Mesothelial cell of epicardium (in vitro differentiated cells): ENCODE measurements at regions not wholly inside any gene's neighbourhood (a gene's known extent, or its start where the extent isn't known, plus 50 kb on each side); places are given as distances from the start of the nearest gene placed in this dataset.

ENCODE experiments used
- DNase-seq, 2 experiments: peaks; one replicate each; pipeline ENCODE4 v3.0.0; 2021; ENCODE audit warnings: low spot score in 2 of 2; ENCODE audit not compliant: unreplicated experiment in 2 of 2
- H3K27ac Mint-ChIP-seq: 2 replicates; pipeline ENCODE4 v1.8.0; 2021; ENCODE audit warnings: mixed read lengths
- H3K27me3 Mint-ChIP-seq: 2 replicates; pipeline ENCODE4 v1.8.0; 2021; ENCODE audit warnings: low read depth, mixed read lengths
- H3K36me3 Mint-ChIP-seq: 2 replicates; pipeline ENCODE4 v1.8.0; 2021; ENCODE audit warnings: mixed read lengths
- H3K4me1 Mint-ChIP-seq: 2 replicates; pipeline ENCODE4 v1.8.0; 2021; ENCODE audit warnings: mixed read lengths
- H3K4me3 Mint-ChIP-seq: 2 replicates; pipeline ENCODE4 v1.8.0; 2021; ENCODE audit warnings: mild to moderate bottlenecking, moderate library complexity, mixed read lengths
- H3K9me3 Mint-ChIP-seq: 2 replicates; pipeline ENCODE4 v1.8.0; 2021; ENCODE audit warnings: mixed read lengths
- CTCF ChIP-seq: fragments of 200-600 bp; sonication (generic); IDR thresholded peaks from one replicate; pipeline ENCODE4 v1.5.0; 2021; ENCODE audit warnings: antibody characterized with exemption; ENCODE audit not compliant: unreplicated experiment

- no peak for DNase-seq
- Mint-ChIP-seq H3K9me3 (no peaks in the 10 kb centered on the region), H3K27ac (peak overlapping the region; percentile 90), H3K4me1 (peaks cover 37% of the 10 kb centered on the region), H3K4me3 (no peak overlapping the region), H3K36me3 (no peaks in the 10 kb centered on the region), H3K27me3 (peaks cover 3% of the 10 kb centered on the region)
- no peak for TF ChIP-seq CTCF
Measured at GRCh38 chr6:100175814-100176310, 181.8 kb upstream of the MCHR2 start.

GRCh38 chr6:100173211-100173610 lies 179.2 kb upstream of the MCHR2 start:
- Mint-ChIP-seq H3K27ac (no peak overlapping the region), H3K9me3 (no peaks in the 10 kb centered on the region), H3K4me1 (peaks cover 42% of the 10 kb centered on the region), H3K4me3 (no peak overlapping the region), H3K36me3 (no peaks in the 10 kb centered on the region), H3K27me3 (peaks cover 3% of the 10 kb centered on the region)
- TF ChIP-seq CTCF, result no peak
- DNase-seq, result no peak

GRCh38 chr6:100172322-100172713 lies 178.3 kb upstream of the MCHR2 start:
- no peaks in the 10 kb centered on the region for H3K9me3 Mint-ChIP-seq
- TF ChIP-seq CTCF, result no peak
- peaks cover 3% of the 10 kb centered on the region for H3K27me3 Mint-ChIP-seq
- no peak overlapping the region for H3K27ac Mint-ChIP-seq
- no peaks in the 10 kb centered on the region for H3K36me3 Mint-ChIP-seq
- H3K4me3 Mint-ChIP-seq, result no peak overlapping the region
- H3K4me1 Mint-ChIP-seq, result peaks cover 42% of the 10 kb centered on the region
- no peak for DNase-seq

GRCh38 chr6:100171533-100172321 lies 177.7 kb upstream of the MCHR2 start:
- H3K36me3 Mint-ChIP-seq, result no peaks in the 10 kb centered on the region
- H3K4me1 Mint-ChIP-seq, result peaks cover 42% of the 10 kb centered on the region
- H3K27me3 Mint-ChIP-seq, result peaks cover 3% of the 10 kb centered on the region
- no peak for DNase-seq
- no peak for TF ChIP-seq CTCF
- H3K27ac Mint-ChIP-seq, result no peak overlapping the region
- no peak overlapping the region for H3K4me3 Mint-ChIP-seq
- no peaks in the 10 kb centered on the region for H3K9me3 Mint-ChIP-seq

GRCh38 chr6:100168148-100168547 lies 174.1 kb upstream of the MCHR2 start:
- Mint-ChIP-seq H3K4me1 (peaks cover 37% of the 10 kb centered on the region), H3K36me3 (no peaks in the 10 kb centered on the region), H3K4me3 (no peak overlapping the region), H3K9me3 (no peaks in the 10 kb centered on the region), H3K27me3 (peaks cover 2% of the 10 kb centered on the region), H3K27ac (no peak overlapping the region)
- no peak for DNase-seq
- no peak for TF ChIP-seq CTCF
